Prostate gland (tissue), 2 donors: ENCODE measurements at regions not wholly inside any gene's neighbourhood (a gene's known extent, or its start where the extent isn't known, plus 50 kb on each side); places are given as distances from the start of the nearest gene placed in this dataset.
A peak's percentile ranks its signal among the peaks of the same experiment; 100 is the strongest.
"Not testable (repeated sequence)": the region's sequence is repeated elsewhere in the genome, so short reads cannot be mapped to it uniquely, and the experiment has no call there.

Experiments used
- DNase-seq: peaks from one replicate; pipeline ENCODE4 v3.0.0-alpha.2; 2019; ENCODE audit warnings: low spot score
- H3K27ac ChIP-seq, 2 donors: fragments of 200-600 bp; sonication (generic); 2 replicates each; pipeline ENCODE4 v1.5.1; 2017 to 2019
- H3K27me3 ChIP-seq: fragments of 200-600 bp; sonication (generic); replicated peaks from 2 replicates; pipeline ENCODE4 v1.5.1; 2019; ENCODE audit not compliant: insufficient read depth
- H3K36me3 ChIP-seq, 2 donors: fragments of 200-600 bp; sonication (generic); 1 replicate in 1 of 2; 2 replicates in 1 of 2; pipeline versions ENCODE4 v1.5.1 to v1.8.1; 2017 to 2019
- H3K4me1 ChIP-seq: fragments of 200-600 bp; sonication (generic); replicated peaks from 2 replicates; pipeline ENCODE4 v1.5.1; 2019
- H3K4me3 ChIP-seq, 2 donors: fragments of 200-600 bp; sonication (generic); 2 replicates each; pipeline ENCODE4 v1.5.1; 2017 to 2019
- H3K9me3 ChIP-seq: fragments of 200-600 bp; sonication (generic); 2 replicates; pipeline ENCODE4 v1.5.1; 2017
- POLR2A ChIP-seq: fragments of 450-650 bp; IDR thresholded peaks from one replicate; pipeline ENCODE4 v1.6.1; 2016; ENCODE audit warnings: antibody characterized with exemption, mild to moderate bottlenecking
- POLR2AphosphoS5 ChIP-seq: sonication (generic); formaldehyde crosslinking; IDR thresholded peaks from one replicate; pipeline ENCODE4 v1.6.1; 2017; ENCODE audit warnings: antibody characterized with exemption
- WGBS: methylation state at CpG from one replicate; pipeline ENCODE4 v1.1.5; 2018; 5-methylcytosine and 5-hydroxymethylcytosine counted together
- intact Hi-C: fragments of 100-400 bp; cut with DNase I; formaldehyde crosslinking; loops from one replicate; pipeline ENCODE4 v1.14.2; 2022
- TF ChIP-seq, protein P1 (sequence below), 4 experiments: fragments of 200-600 bp in 2 of 4; fragments of 450-650 bp in 2 of 4; sonication (generic) in 2 of 4; IDR thresholded peaks; 1 replicate in 3 of 4; 2 replicates in 1 of 4; pipeline ENCODE4 v1.5.1; 2016 to 2019; ENCODE audit warnings: antibody characterized with exemption in 4 of 4, mild to moderate bottlenecking in 2 of 4, moderate library complexity in 2 of 4

DNA sequence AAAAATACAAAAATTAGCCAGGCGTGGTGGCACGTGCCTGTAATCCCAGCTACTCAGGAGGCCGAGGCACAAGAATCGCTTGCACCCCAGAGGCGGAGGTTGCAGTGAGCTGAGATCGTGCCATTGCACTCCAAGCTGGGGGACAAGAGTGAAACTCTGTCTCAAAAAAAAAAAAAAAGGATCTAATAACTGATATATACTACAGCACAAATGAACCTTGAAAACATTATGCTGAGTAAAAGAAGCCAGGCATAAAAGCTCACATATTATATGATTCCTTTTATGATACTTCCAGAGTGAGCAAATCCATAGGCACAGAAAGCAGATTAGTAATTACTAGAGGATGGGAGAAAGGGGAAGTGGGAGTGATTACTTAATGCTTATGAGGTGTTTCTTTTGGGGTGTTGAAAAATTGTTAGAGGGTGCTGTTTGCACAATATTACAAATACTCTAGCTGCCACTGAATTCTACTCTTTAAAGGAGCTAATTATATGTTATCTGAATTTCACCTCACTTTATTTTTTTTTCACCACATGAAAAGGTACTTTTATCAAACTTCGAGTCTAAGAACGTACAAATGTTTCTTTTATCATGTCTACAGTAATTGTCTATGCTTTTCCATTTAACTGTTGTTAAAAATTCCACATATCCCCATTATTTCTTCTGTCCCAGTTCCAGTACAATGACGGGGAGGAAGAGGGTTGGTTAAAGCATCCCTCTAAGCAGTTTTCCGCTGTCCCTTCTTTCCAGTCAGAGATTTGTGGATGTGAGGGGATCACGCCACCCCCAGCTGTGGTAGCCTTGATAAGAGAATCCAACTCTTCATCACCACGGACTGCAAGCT, 77.7 kb upstream of the FAM174B start:
- intact Hi-C loops, result no loop called here
- WGBS, result 56% methylated on average over 12 of the region's 12 CpGs
- H3K27me3 ChIP-seq, result no peaks in the 10 kb centered on the region
- peak overlapping the region; percentile 74 to 79 for H3K27ac ChIP-seq
- DNase-seq, result no peak
- TF ChIP-seq POLR2A, result no peak
- TF ChIP-seq, protein P1, sequence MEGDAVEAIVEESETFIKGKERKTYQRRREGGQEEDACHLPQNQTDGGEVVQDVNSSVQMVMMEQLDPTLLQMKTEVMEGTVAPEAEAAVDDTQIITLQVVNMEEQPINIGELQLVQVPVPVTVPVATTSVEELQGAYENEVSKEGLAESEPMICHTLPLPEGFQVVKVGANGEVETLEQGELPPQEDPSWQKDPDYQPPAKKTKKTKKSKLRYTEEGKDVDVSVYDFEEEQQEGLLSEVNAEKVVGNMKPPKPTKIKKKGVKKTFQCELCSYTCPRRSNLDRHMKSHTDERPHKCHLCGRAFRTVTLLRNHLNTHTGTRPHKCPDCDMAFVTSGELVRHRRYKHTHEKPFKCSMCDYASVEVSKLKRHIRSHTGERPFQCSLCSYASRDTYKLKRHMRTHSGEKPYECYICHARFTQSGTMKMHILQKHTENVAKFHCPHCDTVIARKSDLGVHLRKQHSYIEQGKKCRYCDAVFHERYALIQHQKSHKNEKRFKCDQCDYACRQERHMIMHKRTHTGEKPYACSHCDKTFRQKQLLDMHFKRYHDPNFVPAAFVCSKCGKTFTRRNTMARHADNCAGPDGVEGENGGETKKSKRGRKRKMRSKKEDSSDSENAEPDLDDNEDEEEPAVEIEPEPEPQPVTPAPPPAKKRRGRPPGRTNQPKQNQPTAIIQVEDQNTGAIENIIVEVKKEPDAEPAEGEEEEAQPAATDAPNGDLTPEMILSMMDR (IDR thresholded peaks at IDR 0.05), result no peak
- TF ChIP-seq POLR2AphosphoS5, result no peak
- no peaks in the 10 kb centered on the region for H3K4me1 ChIP-seq
- H3K4me3 ChIP-seq, result peak overlapping the region; percentile 34 to 35
- no peaks in the 10 kb centered on the region for H3K9me3 ChIP-seq
- no peaks in the 10 kb centered on the region for H3K36me3 ChIP-seq

DNA sequence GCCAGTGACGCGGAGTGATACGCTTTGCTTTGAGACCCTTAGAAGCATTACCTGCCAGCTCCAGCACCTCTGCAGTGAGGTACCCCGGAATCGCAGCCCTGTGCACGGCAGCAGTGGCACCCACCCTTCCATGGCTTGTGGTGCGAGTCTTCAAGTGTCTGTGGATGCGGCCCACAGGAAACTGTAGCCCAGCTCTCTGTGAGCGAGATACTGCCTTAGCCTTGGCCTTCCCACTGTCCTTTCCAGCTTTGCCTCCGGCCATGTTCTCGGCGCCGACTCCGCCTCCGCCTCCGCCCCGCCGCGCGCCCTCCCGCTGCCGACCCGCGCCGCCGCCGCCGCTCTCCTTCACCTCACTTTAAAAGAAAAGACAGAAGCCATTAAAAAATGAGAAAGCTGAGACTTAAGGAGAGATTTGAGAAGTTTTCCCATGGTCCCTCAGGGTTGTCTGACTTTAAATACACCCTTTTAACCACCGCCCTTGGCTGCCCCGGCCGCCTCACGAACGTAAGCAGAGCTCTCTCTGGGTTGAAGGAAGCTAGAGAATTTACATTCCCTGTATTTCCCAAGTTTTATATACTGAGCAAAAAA, 78.5 kb upstream of the FAM174B start:
- Histone ChIP-seq H3K36me3 (no peaks in the 10 kb centered on the region), H3K9me3 (no peaks in the 10 kb centered on the region), H3K27me3 (no peaks in the 10 kb centered on the region), H3K4me1 (no peaks in the 10 kb centered on the region), H3K27ac (peak overlapping the region; percentile 74 to 79), H3K4me3 (peak overlapping the region; percentile 34 to 35)
- no peak for TF ChIP-seq POLR2A
- TF ChIP-seq, protein P1 (IDR thresholded peaks at IDR 0.05), result no peak
- no peak for TF ChIP-seq POLR2AphosphoS5
- DNase-seq, result no peak
- intact Hi-C loops, result no loop called here
- 3% methylated on average over 32 of the region's 33 CpGs for WGBS

DNA sequence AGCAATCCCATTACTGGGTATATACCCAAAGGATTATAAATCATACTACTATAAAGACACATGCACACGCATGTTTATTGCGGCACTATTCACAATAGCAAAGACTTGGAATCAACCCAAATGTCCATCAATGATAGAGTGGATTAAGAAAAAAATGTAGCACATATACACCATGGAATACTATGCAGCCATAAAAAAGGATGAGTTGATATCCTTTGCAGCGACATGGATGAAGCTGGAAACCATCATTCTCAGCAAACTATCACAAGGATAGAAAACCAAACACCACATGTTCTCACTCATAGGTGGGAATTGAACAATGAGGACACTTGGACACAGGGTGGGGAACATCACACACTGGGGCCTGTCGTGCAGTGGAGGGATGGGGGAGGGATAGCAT, 83.7 kb upstream of the FAM174B start:
- H3K36me3 ChIP-seq, H3K4me3 ChIP-seq, H3K4me1 ChIP-seq, H3K27ac ChIP-seq, H3K27me3 ChIP-seq, intact Hi-C loops, DNase-seq, H3K9me3 ChIP-seq: not testable (repeated sequence)
- 98% methylated on average over 4 of the region's 4 CpGs for WGBS

DNA sequence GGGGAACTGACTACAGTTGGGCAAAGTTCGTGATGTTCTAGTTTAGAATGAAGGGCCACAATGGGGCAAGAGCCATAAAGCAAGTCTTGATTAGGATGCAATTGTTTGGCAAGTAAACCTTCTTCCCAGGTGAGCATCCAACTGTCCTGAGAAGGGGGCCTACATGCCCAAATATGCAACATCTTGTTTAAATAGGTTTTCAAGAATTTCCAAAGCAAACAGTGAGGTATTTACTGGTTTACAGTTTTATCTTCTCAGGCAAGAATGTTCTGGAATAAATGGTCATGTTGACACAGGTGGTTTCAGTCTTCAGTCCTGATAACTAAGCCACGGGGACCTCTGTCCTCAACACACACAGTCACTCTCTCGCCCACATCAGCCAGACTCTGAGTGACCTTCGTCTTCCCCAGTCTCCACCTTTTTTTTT, 90.3 kb upstream of the FAM174B start:
- H3K27me3 ChIP-seq, result no peaks in the 10 kb centered on the region
- H3K36me3 ChIP-seq, result no peaks in the 10 kb centered on the region
- no peak for DNase-seq
- no peaks in the 10 kb centered on the region for H3K4me1 ChIP-seq
- H3K4me3 ChIP-seq, result no peak overlapping the region
- WGBS, result 50% methylated on average over 4 of the region's 4 CpGs
- no peak overlapping the region for H3K27ac ChIP-seq
- intact Hi-C loops, result no loop called here
- H3K9me3 ChIP-seq, result no peaks in the 10 kb centered on the region
- TF ChIP-seq, protein P1 (IDR thresholded peaks at IDR 0.05), result no peak
- TF ChIP-seq POLR2AphosphoS5, result peak; percentile 31

DNA sequence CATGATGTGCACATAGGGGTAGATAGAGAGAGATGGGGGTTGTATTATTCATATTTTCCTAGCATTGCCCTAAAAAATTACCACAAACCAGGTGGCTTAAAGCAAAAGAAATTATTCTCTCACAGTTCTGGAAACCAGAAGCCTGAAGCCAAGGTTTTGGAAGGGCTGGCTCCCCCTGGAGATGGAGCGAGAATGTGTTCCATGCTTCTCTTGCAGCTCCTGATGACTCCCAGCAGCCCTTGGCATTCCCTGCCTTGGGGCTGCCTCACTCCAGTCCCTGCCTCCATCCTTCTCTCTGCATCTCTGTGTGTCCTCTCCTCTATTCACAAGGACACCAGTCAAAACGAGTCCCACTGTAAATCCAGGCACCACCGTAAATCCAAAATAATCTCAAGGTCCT, 91.5 kb upstream of the FAM174B start:
- no peak overlapping the region for H3K4me3 ChIP-seq
- DNase-seq, result no peak
- no peak overlapping the region for H3K27ac ChIP-seq
- TF ChIP-seq, protein P1 (IDR thresholded peaks at IDR 0.05), result no peak
- TF ChIP-seq POLR2AphosphoS5, result no peak
- no peak for TF ChIP-seq POLR2A
- H3K36me3 ChIP-seq, result no peaks in the 10 kb centered on the region
- intact Hi-C loops, result no loop called here
- 73% methylated on average over 3 of the region's 3 CpGs for WGBS
- H3K9me3 ChIP-seq, result no peaks in the 10 kb centered on the region
- no peaks in the 10 kb centered on the region for H3K27me3 ChIP-seq
- H3K4me1 ChIP-seq, result peaks cover 5% of the 10 kb centered on the region
